Endodermal cell (in vitro differentiated cells): ENCODE measurements at regions not wholly inside any gene's neighbourhood (a gene's known extent, or its start where the extent isn't known, plus 50 kb on each side); places are given as distances from the start of the nearest gene placed in this dataset.

ENCODE experiments used
- DNase-seq: peaks from one replicate; pipeline ENCODE4 v3.0.0-alpha.2; 2017
- H3K27ac ChIP-seq: 2 replicates; pipeline ENCODE4 v1.5.1; 2013; ENCODE audit warnings: mild to moderate bottlenecking, low read depth, low read length, moderate library complexity
- H3K27me3 ChIP-seq: 2 replicates; pipeline ENCODE4 v1.6.1; 2013; ENCODE audit warnings: mild to moderate bottlenecking, low read length, moderate library complexity; ENCODE audit not compliant: insufficient read depth, control insufficient read depth, poor library complexity, severe bottlenecking
- H3K36me3 ChIP-seq: 2 replicates; pipeline ENCODE4 v1.7.0; 2013; ENCODE audit warnings: mild to moderate bottlenecking, low read length, moderate library complexity; ENCODE audit not compliant: control insufficient read depth, insufficient read depth
- H3K4me1 ChIP-seq: one replicate; pipeline ENCODE4 v1.7.0; 2013; ENCODE audit warnings: low read length; ENCODE audit not compliant: control insufficient read depth, insufficient read depth
- H3K4me3 ChIP-seq: 2 replicates; pipeline ENCODE4 v1.5.1; 2013; ENCODE audit warnings: mild to moderate bottlenecking, low read length, moderate library complexity
- H3K9ac ChIP-seq: 2 replicates; pipeline ENCODE4 v1.6.1; 2013; ENCODE audit warnings: mild to moderate bottlenecking, low read length, moderate library complexity; ENCODE audit not compliant: poor library complexity, severe bottlenecking; ENCODE audit errors: extremely low read depth
- H3K9me3 ChIP-seq: 2 replicates; pipeline ENCODE4 v1.6.1; 2013; ENCODE audit warnings: mild to moderate bottlenecking, low read length, moderate library complexity; ENCODE audit not compliant: control insufficient read depth
- H3K27ac Mint-ChIP-seq: 2 replicates; pipeline ENCODE4 v1.8.0; 2020; ENCODE audit warnings: mixed read lengths
- H3K27me3 Mint-ChIP-seq: 2 replicates; pipeline ENCODE4 v1.8.0; 2021; ENCODE audit warnings: mild to moderate bottlenecking, mixed read lengths; ENCODE audit not compliant: insufficient read depth
- H3K36me3 Mint-ChIP-seq: 2 replicates; pipeline ENCODE4 v1.8.0; 2020; ENCODE audit warnings: low read depth, mixed read lengths
- H3K4me1 Mint-ChIP-seq: 2 replicates; pipeline ENCODE4 v1.8.0; 2020; ENCODE audit warnings: mixed read lengths
- H3K4me3 Mint-ChIP-seq: 2 replicates; pipeline ENCODE4 v1.8.0; 2020; ENCODE audit warnings: mild to moderate bottlenecking, moderate library complexity, mixed read lengths
- H3K9me3 Mint-ChIP-seq: 2 replicates; pipeline ENCODE4 v1.8.0; 2020; ENCODE audit warnings: mild to moderate bottlenecking, mixed read lengths
- WGBS, 2 experiments: methylation state at CpG; one replicate each; pipeline versions ENCODE4 v1.1.5 to v1.1.7; 2013; ENCODE audit warnings: missing lambda C conversion rate in 2 of 2, mixed read lengths in 1 of 2; ENCODE audit not compliant: insufficient coverage in 1 of 2, insufficient read length in 1 of 2; 5-methylcytosine and 5-hydroxymethylcytosine counted together
- TF ChIP-seq, protein P1 (sequence below): fragments of 200-600 bp; sonication (generic); conservative IDR thresholded peaks from 2 replicates; pipeline ENCODE4 v1.5.0; 2021; ENCODE audit warnings: antibody characterized with exemption, mild to moderate bottlenecking

DNA sequence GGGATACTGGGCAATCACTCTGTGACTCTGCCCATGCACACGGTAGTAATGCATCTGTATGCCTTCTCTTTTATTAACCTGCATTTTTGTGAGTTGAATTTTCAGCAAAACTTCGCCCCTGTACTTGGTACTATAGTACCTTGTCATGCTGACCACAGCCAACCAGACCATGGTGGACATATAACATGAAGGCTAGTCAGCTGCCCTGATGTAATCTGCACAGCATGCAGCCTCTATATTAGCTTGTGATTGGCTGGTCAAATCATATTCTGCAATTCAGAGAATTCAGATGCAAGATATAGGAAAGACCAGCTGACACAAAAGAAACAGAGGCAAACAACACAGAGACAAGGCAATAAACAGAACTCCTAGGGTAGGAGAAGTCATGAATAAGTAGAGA is 200.9 kb upstream of the JARID2 start:
- Histone ChIP-seq H3K4me1 (no peaks in the 10 kb centered on the region), H3K9me3 (no peaks in the 10 kb centered on the region), H3K36me3 (no peaks in the 10 kb centered on the region), H3K4me3 (no peak overlapping the region), H3K27ac (no peak overlapping the region), H3K9ac (no peak overlapping the region), H3K27me3 (no peaks in the 10 kb centered on the region)
- Mint-ChIP-seq H3K9me3 (no peaks in the 10 kb centered on the region), H3K27me3 (no peaks in the 10 kb centered on the region), H3K27ac (no peak overlapping the region), H3K4me3 (no peak overlapping the region), H3K36me3 (no peaks in the 10 kb centered on the region), H3K4me1 (peaks cover 33% of the 10 kb centered on the region)
- DNase-seq, result no peak
- TF ChIP-seq, protein P1, sequence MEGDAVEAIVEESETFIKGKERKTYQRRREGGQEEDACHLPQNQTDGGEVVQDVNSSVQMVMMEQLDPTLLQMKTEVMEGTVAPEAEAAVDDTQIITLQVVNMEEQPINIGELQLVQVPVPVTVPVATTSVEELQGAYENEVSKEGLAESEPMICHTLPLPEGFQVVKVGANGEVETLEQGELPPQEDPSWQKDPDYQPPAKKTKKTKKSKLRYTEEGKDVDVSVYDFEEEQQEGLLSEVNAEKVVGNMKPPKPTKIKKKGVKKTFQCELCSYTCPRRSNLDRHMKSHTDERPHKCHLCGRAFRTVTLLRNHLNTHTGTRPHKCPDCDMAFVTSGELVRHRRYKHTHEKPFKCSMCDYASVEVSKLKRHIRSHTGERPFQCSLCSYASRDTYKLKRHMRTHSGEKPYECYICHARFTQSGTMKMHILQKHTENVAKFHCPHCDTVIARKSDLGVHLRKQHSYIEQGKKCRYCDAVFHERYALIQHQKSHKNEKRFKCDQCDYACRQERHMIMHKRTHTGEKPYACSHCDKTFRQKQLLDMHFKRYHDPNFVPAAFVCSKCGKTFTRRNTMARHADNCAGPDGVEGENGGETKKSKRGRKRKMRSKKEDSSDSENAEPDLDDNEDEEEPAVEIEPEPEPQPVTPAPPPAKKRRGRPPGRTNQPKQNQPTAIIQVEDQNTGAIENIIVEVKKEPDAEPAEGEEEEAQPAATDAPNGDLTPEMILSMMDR, result no peak
- WGBS, 2 experiments, result 85 to 100% methylated on average over 1 to 2 of the region's 2 CpGs

DNA sequence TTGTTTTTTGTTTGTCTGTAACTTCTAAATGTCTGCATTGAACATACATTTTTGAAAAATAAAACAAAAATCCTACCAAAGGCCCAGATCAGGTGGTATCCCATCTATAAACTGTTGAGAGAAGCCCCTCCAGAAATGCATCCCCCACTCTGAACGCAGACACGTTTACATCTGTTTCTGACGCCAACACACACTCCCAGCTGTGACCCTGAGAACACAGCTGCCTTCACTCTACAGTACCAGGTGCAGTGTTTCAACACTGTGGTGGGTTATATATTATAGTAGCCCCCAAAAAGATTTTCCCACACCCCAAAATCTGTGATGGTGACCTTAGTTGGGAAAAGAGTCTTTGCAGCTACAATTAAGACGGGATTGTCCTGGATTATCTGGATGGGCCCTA is 199.1 kb upstream of the JARID2 start:
- H3K27ac Mint-ChIP-seq, result no peak overlapping the region
- TF ChIP-seq, protein P1, result no peak
- no peaks in the 10 kb centered on the region for H3K9me3 Mint-ChIP-seq
- H3K36me3 Mint-ChIP-seq, result no peaks in the 10 kb centered on the region
- WGBS, 2 experiments, result 96 to 100% methylated on average over 1 to 4 of the region's 4 CpGs
- Histone ChIP-seq H3K36me3 (no peaks in the 10 kb centered on the region), H3K9ac (no peak overlapping the region), H3K4me3 (no peak overlapping the region), H3K27me3 (no peaks in the 10 kb centered on the region), H3K9me3 (no peaks in the 10 kb centered on the region), H3K4me1 (no peaks in the 10 kb centered on the region), H3K27ac (no peak overlapping the region)
- DNase-seq, result no peak
- H3K27me3 Mint-ChIP-seq, result no peaks in the 10 kb centered on the region
- H3K4me1 Mint-ChIP-seq, result peaks cover 31% of the 10 kb centered on the region
- H3K4me3 Mint-ChIP-seq, result no peak overlapping the region

DNA sequence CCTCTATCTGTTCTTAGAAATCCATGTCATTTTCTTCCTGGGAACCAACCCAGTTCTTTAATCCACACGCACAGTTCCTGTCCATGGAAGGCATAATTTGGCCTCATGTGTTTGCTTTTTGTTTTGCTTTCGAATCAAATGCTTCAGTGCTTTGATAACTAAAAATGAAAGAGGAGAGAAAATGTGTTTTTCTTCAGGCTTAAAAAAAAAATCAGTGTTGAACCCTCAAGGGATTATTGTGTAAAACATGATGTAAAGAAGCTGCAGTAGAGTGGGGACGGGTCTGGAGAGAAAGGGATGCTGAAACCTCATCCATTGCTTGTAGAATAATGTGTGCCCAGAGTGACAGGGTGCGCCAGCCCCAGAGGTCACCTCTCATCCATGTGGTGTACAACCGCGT is 197.5 kb upstream of the JARID2 start:
- H3K4me3 Mint-ChIP-seq, result no peak overlapping the region
- TF ChIP-seq, protein P1, result no peak
- H3K9me3 Mint-ChIP-seq, result no peaks in the 10 kb centered on the region
- H3K27me3 Mint-ChIP-seq, result no peaks in the 10 kb centered on the region
- Histone ChIP-seq H3K4me3 (no peak overlapping the region), H3K27ac (no peak overlapping the region), H3K27me3 (no peaks in the 10 kb centered on the region), H3K36me3 (no peaks in the 10 kb centered on the region), H3K4me1 (no peaks in the 10 kb centered on the region), H3K9ac (no peak overlapping the region), H3K9me3 (no peaks in the 10 kb centered on the region)
- H3K4me1 Mint-ChIP-seq, result peaks cover 22% of the 10 kb centered on the region
- no peak for DNase-seq
- no peaks in the 10 kb centered on the region for H3K36me3 Mint-ChIP-seq
- H3K27ac Mint-ChIP-seq, result no peak overlapping the region
- WGBS, 2 experiments, result 91 to 99% methylated on average over 6 of the region's 6 CpGs
